MM.1S (cell line): ENCODE measurements at regions not wholly inside any gene's neighbourhood (a gene's known extent, or its start where the extent isn't known, plus 50 kb on each side); places are given as distances from the start of the nearest gene placed in this dataset.

Source experiments
- EZH2phosphoT487 ChIP-seq: fragments of 300-600 bp; sonication (generic); IDR thresholded peaks from 2 replicates; pipeline ENCODE4 v1.6.1; 2018; ENCODE audit warnings: antibody characterized with exemption, low read length
- TF ChIP-seq, protein P1 (sequence below): fragments of 300-600 bp; sonication (generic); IDR thresholded peaks from 2 replicates; pipeline ENCODE4 v1.5.1; 2016; ENCODE audit warnings: antibody characterized with exemption, low read length, mixed read lengths

DNA sequence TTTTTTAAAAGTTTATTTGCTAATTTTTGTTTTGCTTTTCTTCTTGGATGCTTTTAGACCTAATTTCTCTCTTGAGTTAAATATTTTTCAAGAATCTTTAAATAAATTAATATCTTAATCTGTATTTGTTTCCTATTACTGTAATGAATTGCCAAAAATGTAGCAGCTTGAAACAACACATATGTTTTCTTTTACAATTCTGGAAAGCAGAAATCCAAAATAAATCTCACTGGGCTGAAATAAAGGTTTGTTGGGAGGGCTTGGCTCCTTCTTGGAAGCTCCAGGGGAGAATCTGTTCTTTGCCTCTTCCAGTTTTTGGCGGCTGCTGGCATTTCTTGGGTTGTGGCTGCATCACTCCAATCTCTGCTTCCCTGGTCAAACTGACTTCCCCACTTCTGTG lies 658.1 kb upstream of the ARRDC3 start:
- TF ChIP-seq, protein P1, sequence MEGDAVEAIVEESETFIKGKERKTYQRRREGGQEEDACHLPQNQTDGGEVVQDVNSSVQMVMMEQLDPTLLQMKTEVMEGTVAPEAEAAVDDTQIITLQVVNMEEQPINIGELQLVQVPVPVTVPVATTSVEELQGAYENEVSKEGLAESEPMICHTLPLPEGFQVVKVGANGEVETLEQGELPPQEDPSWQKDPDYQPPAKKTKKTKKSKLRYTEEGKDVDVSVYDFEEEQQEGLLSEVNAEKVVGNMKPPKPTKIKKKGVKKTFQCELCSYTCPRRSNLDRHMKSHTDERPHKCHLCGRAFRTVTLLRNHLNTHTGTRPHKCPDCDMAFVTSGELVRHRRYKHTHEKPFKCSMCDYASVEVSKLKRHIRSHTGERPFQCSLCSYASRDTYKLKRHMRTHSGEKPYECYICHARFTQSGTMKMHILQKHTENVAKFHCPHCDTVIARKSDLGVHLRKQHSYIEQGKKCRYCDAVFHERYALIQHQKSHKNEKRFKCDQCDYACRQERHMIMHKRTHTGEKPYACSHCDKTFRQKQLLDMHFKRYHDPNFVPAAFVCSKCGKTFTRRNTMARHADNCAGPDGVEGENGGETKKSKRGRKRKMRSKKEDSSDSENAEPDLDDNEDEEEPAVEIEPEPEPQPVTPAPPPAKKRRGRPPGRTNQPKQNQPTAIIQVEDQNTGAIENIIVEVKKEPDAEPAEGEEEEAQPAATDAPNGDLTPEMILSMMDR: no peak
- no peak for TF ChIP-seq EZH2phosphoT487
